GM12891 (cell line): ENCODE measurements at regions not wholly inside any gene's neighbourhood (a gene's known extent, or its start where the extent isn't known, plus 50 kb on each side); places are given as distances from the start of the nearest gene placed in this dataset.

Experiments used
- POLR2A ChIP-seq: IDR thresholded peaks from 2 replicates; pipeline ENCODE4 v1.6.1; 2011; ENCODE audit warnings: low read depth, low read length, control low read depth
- POLR2AphosphoS5 ChIP-seq: IDR thresholded peaks from 2 replicates; pipeline ENCODE4 v1.6.1; 2011; ENCODE audit warnings: low read depth, low read length, control low read depth
- POU2F2 ChIP-seq: IDR thresholded peaks from 2 replicates; pipeline ENCODE4 v1.6.1; 2011; ENCODE audit warnings: low read depth, mild to moderate bottlenecking, control low read depth, low read length, moderate library complexity
- SPI1 ChIP-seq: IDR thresholded peaks from 2 replicates; pipeline ENCODE4 v1.6.1; 2011; ENCODE audit warnings: low read depth, low read length, control low read depth
- TAF1 ChIP-seq: IDR thresholded peaks from 2 replicates; pipeline ENCODE4 v1.6.1; 2011; ENCODE audit warnings: low read depth, low read length, control low read depth

- TF ChIP-seq TAF1 (no peak), POLR2A (no peak), POU2F2 (no peak), SPI1 (no peak), POLR2AphosphoS5 (no peak)
Observed at GRCh38 chr7:68823996-68824780, 774.1 kb upstream of the AUTS2 start.
